NOMO-1 treated with dmso at 0.1 percent for 144 hours (cell line): ENCODE measurements at regions not wholly inside any gene's neighbourhood (a gene's known extent, or its start where the extent isn't known, plus 50 kb on each side); places are given as distances from the start of the nearest gene placed in this dataset.

Source experiments
- DNase-seq: peaks from one replicate; lab custom pipeline; 2025; ENCODE audit not compliant: unreplicated experiment; lab: John Stamatoyannopoulos, UW

DNA sequence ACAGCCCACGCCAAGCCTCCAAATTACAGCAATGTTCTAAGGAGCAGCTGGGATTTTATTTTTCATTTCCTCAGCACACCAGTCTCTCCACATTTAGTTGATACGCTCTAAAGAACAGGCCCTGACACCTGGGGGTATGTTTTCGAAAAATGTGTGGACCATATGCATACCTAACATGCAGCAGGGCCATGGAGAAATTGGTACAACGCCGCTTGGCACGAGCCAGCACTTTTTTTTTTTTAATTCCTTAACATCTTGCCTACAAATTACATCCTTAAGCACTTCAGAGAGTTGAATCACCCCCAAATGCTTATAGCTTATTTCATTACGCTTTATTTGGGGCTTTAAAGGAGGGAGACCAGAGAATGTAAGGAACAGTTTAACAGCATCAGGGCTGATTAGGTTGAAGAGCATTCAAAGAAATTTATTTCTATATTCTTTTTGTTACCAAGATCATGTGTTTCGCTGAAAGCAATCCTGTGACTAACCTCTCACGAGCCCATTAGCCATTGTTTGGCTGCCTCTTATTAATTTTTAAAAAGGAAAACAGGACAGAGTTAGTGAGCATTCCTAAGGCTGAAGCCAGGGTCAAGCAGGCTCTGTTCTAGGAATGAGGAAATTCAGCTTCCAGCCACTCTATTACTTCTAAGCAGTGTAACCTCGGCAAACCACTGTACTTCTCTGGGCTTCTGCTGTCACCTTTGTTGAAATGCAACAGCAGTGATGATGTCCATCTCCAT, 173.8 kb downstream of the ACTL7B start:
- no peak for DNase-seq

DNA sequence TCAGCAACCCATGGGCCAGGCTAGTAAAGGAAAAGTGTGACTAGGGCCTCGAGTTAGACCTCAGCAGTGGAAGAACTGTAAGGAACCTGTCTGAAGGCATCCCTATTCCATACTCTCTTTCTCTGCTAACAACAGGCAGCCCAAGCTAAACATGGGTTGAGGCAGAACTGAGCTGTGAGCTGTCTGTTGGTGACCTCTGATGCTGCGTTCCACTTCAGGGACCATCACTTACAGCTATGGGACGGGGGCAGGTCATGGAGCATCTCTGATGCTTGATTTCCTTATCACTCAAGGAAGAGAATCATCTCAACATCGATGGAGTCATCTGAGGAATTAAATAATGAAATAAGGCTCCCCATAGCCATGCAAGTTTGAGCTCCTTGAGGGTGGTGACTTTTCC, 174.8 kb downstream of the ACTL7B start:
- no peak for DNase-seq

DNA sequence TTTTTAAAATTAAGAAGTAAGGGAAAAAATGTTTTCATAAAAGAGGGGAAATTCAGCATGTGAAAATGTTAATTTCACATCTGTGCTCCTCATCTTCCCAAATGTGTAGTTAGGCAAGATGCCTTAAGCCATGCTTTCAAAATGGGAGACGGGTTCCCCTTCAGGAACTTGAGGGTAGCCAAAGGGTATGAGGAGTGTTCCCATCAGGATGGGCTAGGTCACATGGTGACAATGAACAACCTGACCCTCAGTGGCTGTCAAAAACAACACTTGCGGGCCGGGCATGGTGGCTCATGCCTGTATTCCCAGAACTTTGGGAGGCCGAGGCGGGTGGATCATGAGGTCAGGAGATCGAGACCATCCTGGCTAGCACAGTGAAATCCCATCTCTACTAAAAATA, 178.0 kb downstream of the ACTL7B start:
- no peak for DNase-seq

DNA sequence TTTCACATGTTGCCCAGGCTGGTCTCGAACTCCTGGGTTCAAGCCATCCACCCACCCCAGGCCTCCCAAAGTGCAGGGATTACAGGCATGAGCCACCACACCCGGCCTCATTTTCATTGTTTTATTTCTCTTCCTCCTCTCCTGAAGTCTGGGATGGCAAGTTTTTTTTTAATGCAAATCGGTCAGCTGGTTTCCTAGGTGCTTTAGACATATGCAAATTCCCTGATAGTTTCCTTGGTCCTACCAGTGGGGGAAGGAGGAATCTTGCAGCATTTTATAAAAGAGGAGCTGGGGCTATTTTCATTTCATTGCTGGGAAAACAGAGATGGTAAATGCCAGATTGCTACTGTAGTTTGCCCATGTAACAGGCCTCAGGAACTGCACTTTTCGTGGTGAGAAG, 179.4 kb downstream of the ACTL7B start:
- no peak for DNase-seq

DNA sequence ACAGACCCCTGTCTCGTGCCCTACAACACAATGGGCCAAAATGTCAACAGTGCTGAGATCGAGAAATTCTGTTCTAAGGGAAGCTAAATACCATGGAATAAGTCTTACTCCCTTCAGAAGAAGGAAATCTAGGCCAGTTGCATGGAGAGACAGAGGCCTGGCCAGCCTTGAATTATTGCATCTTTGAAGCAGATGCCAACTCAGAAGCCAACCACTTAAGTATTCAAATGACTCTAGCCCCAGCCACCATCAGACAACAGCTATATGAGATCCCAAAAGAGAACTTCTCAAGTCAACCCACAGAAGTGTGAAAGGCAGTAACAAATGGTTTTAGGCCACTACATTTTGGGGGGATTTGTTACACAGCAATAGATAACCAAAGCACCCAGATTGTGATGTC, 180.1 kb downstream of the ACTL7B start:
- no peak for DNase-seq

DNA sequence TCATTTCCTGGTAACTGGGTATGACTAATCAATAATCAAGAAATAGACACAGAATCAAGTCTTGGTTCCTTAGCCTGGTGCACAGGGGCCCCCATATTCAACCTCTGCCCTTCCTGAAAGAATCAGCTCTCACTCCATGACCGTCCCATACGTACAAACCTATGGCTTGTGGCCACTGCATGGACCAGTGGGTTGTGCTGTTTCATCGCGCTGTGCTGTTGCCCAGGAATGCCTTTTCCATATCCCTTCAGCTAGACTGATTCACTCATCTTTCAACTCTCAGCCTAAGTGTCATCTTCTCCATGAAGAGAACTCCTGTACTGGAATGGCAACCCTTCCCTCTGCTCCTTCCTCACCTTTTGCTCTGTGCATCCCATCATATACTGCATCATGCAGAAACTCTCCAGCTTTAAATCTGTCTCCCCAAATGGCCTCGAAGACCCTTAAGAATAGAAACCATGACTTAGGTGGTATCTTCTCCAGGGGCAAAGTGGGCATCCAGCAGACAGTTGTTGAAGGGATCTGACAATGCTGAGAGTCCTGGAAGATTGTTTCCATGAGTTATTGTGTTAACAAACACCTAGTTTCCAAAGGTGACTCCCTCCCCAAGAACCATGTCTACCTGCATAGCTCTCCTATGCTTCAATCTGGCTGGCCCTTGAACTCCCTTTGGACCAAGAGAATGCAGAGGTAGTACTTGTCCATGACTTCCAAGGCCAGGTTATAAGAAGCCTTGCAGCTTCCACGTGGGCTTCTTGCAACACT, 180.8 kb downstream of the ACTL7B start:
- no peak for DNase-seq

DNA sequence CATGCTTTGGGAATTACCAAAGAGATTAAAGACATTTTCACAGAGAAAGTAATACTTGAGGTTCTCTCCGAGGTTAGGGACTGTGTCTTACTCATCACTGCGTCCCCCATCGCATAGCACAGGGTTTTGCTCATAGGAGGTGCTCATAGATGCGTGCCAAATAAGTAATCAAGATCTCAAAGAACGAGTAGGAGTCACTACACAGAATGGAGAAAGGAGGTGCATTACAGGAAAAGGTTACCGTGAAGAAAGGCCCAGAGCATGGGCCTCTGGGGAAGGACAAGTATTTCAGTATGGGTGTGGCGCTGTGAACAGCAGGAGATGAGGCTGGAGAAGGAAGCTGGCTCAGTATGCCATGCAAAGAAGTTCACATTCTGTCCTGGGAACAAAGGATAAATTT, 182.4 kb downstream of the ACTL7B start:
- DNase-seq: no peak

DNA sequence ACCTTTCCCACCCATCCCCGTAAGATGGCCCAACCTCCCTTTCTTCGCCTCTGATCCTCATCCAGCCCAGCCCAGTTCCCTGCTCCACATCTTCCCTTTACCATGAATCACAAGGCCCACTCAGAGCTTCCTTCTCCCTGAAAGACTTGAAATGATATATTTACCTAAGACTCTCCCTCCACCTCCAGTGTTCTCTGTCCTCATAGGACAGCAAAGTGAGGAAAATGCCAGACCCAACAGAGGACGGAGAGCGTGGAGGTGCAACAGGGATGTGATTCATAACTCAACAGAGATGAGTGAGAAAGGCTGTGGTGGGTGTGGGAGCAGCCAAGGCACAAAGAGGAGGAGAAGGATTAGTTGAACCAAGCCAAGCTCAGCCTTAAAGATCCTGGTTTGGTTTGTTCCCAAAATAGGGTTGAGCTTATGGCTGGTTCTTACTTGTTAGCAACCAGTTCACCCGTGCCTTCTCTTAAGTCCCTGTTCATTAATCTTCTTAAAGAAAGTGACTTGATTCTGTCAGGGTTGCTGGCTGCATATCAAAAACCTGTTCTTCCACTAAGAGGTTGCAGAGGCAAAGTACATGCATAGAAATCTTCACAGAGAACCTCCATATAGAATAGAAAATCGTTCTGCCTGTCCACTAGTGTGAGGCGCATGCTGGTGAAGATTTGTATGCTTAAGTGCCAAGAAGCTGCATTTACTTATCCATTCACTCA, 183.2 kb downstream of the ACTL7B start:
- no peak for DNase-seq

DNA sequence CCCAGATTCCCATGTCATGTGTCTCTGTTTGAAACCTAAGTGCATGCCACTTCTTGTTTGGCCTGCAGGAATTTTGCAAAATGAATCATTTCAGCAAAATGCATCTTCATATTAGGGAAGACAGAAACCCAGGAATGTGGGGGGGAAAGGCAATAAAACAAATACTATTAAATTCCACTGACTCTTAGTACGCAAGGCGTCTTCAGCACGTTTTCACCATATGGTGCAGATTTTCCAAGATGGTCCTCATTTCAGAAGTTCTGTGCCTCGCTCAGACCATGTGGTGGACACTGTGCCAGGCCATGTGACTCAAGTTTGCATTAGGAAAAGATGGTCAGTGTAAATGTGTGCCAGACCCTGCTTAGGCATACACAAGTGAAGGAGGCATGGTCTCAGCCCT, 184.0 kb downstream of the ACTL7B start:
- no peak for DNase-seq

DNA sequence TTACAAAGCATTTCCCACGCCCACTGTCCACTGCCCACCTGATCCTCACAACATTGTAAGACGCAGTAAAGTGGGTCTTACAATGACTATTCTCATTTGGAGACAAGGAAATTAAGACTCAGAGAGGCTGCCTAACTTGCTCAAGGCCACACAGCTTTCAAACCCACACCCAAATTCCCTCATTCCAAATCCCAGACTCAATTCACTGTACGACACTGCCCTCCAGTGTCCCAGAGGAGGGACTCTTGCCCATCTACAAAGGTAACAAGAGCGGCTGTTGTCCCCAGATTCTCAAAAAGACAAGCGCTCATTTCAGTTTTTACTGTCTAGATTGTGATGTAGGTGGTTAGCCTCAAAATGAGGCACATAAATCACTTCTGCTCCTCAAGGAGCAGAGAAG, 184.6 kb downstream of the ACTL7B start:
- DNase-seq: peak; percentile 21

DNA sequence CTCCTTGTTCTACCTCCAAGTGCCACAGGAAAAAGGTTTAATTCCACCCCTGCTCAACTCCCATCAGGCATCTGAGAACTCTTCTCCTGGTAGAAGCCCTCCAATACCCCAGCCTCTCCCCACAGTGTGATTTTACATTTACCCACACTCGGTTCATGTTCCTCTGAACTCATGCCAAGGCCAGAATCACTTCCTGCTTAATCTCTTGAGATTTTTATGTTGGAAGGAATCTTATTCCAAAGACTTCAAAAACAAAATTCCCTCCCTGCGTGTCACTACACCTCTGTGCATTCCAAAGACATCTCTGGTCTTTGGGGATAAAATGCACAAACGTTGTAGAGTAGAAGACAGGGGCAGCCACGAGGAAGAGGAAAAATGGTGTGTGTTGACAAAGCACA, 186.8 kb downstream of the ACTL7B start:
- DNase-seq: no peak

DNA sequence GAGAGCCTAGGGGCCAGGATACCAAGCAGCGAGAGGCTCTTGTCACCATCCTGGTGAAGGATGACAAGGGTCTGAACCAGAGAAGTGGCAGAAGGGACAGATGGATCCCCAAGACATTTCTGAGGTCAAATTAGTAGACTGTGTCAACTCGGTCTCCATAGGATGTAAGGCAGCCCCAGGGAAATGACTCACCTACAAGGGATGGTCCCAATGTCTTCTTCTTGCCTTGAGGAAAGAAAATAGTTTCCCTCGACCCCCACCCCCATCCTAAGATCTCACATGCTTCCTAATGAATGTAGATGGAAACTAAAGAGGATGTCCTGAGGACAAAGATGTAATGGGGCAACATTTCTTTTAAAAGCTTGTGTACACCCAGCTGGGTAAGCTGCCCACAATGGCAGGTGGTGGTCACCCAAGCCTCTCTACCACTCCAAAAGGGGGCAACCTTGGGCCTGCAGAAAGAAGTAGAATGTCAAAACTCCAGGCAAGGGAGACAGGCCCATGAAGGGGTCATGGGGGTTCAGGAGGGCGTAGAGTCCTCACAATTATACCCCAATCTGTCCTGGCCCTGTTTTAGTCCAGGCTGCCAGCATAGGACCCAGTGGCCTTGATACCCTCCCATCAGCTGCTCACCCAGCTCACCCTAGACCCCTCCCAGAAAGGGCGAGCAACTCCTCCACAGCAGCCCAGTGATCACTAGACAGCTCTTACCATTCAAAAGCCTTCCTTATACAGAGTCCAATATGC, 187.4 kb downstream of the ACTL7B start:
- no peak for DNase-seq

DNA sequence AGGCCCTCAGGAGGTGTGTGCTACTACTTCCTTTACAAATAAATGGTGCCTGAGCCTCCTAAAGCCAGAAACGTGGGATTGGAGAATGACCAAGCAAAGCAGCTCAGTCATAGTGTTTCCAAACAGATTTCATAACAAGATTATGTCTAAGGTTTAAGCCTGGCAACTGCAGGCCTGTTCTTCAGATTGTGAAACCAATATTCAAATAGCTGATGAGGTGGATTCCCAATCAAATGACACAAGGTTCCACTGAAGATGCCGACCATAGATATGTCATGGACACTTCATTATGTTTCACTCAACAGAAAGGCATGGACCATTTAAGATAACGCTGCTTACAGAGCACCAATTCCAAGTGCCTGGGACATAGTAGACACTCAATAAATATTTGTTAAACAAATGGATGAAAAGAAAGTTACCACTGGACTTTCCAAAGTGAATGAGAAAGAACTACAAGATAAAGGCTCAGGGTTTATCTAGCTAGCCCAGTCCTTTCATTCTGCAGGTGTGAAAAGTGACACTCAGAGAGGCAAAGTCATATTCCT, 189.5 kb downstream of the ACTL7B start:
- DNase-seq: no peak

DNA sequence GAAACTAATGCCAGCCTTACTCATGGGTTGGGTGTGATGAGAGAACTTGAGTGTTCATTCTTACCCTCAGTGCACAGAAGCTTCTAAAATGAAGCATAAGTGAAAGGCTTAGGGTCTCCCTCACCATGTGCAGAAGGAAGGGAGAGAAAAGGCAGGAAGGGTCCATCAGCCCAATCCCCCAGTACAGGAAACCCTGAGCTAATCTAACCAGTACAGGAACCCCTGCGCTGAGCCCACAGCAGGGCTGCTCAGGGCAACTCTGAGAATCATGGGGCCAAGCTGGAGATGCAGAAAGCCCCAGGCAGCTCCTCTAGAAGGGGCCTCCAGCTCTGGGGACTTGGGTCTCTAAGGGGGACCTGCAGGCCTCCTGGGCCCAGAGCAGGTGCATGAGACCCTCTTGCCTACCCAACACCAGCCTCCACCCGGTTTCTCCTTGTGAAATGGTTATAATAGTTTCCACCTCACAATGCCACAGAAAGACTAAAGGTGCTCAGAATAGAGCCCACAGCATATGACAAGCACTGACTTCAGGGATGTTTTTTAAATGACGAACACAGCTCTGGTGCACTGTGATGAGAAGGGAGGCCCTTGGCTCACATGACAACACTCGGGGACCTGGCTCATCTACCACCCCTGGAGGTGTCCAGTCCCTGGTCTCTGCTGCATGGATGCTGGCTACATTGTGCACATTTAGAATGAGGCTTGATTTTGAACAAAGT, 190.1 kb downstream of the ACTL7B start:
- DNase-seq: no peak

DNA sequence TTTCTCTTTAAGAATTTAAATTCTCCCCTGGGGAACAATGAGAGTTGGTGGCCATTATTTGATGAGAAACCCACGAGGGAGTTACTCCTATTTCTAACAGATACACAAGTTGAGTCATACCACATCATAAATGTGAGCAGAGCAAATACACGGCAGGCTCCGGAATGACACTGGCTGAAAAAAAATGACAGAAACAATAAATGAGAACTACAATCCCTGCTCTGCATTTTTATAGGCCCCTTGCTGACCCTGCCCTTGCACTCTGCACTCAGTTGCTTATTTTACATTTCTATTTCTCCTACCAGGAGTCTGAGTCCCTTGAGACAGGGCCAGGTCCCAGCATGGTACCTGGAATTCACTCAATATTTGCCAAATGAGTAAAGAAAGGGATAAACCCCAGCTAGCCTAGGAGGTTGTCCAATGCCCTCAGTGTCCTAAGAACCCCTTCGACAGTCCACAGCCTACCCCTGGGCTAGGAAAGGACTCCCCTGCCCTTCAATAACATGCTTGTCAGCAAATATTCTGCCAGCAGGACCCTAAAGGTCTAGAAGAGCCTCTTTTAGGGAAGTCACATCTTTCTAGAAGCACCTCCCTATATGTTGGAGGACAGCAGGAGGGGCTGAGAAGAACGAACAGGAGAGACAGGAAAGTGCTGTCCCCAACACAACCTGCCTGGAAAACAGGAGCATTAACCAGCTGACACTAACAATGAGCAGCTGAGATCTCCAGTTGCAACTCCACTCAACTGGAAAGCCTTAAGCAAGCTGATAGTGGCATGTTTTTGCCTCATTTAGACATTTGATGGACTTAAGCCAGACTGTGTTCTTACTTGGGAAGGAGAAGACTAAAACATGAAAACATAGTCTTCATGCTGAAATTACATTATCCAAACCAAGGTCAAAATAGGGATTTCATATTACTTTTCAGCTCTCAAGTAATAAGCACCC, 191.2 kb downstream of the ACTL7B start:
- no peak for DNase-seq

DNA sequence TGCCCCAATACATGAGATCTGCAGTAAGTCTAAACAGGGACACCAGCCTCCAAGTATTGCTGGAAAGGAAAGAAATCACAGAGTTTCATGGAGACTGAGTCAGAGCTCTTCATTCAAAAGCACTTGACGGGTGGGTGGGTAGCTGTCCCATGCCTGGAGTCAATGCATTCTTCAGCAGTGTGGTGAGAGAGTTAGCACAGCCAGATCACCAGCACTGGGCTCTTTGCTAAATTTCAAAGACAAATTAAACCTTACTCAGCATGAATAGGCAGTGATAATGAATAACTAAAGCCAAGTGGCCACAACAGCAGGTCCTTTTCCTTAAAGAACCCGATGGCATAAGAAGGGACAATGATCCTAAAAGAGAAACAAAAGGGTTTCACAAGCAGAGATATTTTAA, 192.4 kb downstream of the ACTL7B start:
- DNase-seq: no peak

DNA sequence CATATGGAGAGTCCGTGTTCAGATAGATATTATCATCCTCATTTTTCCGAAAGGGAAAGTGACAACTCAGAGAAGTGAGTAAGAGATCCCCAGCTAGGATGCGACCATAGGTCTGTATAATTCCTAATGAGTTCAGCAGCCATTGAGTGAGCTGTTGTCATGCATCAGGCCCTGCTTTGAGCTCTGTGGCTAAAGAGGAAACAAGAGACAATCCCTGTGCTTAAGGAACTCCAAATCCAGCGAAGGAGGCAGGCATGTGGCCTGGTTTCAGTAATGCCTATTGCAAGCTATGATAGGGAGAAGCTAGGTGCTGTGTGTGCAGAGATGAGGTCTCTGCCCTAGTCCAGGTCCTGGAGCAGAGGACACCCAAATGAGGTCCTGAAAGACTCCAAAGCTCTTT, 192.8 kb downstream of the ACTL7B start:
- no peak for DNase-seq

DNA sequence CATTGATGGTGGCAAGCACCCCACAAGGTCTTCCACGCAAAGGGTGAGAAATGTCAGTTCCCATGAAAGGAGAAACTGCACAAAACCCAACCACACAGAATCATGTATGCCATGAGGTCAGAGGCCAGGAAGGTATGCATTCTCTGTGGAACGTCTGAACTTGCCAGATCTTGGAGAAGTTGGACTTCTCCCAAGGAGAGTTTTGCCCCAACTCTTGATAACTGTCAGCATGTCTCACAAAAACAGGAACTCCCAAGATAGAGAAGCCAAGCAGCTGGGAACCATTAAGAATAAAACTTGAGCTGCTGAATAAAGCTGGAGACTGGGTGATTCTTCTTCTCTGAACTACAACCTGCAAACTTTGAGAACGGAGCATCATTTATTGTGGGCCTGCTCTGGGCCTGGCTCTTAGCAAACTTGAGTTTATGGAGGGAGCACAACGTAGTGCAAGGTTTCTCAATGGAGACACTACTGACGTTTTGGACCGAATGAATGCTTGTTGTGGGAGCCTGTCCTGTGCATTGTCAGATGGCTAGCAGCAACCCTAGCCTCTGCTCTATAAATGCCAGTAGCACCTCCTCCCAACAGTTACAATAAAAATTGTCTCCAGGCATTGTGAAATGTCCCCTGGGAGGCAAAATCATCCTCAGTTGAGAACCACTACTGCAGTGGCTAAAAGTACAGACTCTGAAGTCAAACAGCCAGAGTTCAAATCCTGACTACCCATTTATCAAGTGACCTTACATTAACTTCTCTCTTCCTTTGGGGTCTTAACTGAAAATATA, 193.5 kb downstream of the ACTL7B start:
- DNase-seq: peak; percentile 64

DNA sequence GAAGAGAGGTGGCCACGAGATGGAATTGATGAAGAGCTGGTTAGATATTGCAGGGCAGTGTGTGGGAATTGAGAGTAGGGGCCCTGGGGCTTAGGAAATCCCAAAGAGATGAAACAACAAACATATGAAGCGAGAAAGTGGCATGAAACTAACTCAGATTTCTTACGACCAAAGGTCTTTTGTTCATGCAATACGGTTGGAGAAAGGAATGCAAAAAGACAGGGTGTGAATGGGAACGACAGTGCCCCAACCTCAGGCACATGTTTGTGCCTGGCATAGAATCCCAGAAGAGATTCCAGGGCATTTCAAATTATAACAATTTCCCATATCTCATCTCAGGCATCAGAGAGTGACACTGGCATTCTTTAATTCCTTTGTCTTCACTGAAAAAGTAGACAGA, 199.2 kb downstream of the ACTL7B start:
- no peak for DNase-seq
